Activated CD4-positive, alpha-beta T cell treated with anti-CD3 and anti-CD28 coated beads for 24 hours (primary cell): ENCODE measurements at regions not wholly inside any gene's neighbourhood (a gene's known extent, or its start where the extent isn't known, plus 50 kb on each side); places are given as distances from the start of the nearest gene placed in this dataset.

ENCODE experiments used
- DNase-seq, 2 donors: peaks; one replicate each; pipeline ENCODE4 v3.0.0-alpha.2; 2020; ENCODE audit warnings: low read depth in 2 of 2

DNA sequence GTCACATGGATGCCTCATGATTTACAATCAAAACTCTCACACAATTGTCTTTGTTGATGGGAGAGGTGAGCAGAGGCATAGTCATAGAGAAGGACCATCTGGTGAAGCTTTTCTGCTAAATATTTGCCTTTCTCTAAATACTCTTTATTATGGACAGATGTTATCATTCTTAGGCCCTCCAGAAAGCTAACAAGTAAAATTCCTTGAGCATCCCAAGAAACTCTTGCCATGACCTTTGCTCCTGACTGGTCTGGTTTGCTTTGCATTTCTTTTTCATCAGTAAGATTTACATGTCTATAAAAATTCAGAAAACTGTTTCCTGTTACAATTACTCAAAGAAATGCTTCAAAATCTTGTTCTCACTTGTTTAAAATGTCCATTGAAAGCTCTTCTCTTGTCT, 1336.6 kb upstream of the CDH8 start:
- no peak for DNase-seq

GRCh38 chr16:63372283-63372682, 1336.0 kb upstream of the CDH8 start:
- no peak for DNase-seq

GRCh38 chr16:63365649-63366304, 1329.5 kb upstream of the CDH8 start:
- DNase-seq, result no peak

DNA sequence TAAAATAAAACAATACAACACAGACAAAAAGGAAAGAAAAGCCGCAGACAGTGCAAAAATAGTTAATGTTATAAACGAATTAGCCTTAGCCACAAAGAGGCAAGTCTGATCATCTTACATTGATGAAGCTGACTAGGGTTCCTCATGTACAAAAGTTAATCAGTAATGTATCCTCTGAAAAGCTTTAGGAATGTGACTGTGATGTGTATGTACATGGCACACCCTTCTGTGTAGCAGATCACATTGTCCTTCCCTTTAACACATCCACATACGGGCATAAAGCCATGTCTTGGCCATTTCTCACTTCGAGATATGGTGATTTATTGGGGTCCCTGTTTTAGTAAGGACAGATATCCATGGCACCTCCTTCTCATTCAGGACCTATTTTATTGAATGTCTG, 1327.5 kb upstream of the CDH8 start:
- no peak for DNase-seq

DNA sequence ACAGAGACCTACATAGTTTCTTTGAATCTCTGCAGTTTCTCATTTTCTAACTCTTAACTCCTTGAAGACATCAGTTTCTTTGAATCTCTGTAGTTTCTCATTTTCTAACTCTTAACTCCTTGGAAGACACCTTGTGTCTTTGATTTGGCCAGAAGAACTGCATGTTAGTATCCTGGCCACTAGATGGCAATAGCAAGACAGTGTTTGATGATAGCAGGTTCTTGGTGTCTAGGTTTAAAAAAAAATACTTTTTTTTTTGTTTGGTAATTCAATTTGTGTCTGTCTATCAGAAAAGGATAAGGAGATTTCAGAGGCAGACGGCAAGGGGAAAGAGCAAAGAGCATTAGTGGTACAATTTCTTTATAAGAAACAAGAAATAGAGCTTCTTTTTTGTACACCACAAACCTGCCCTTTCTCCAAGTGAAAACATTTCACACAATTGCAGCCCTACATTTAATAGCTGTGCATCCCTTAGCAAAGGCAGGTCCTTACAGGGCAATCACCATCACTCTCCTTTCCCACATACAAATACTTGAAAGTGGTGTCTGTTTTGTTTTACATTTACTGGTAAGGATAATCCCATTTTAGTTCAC, 1324.9 kb upstream of the CDH8 start:
- DNase-seq, result no peak

DNA sequence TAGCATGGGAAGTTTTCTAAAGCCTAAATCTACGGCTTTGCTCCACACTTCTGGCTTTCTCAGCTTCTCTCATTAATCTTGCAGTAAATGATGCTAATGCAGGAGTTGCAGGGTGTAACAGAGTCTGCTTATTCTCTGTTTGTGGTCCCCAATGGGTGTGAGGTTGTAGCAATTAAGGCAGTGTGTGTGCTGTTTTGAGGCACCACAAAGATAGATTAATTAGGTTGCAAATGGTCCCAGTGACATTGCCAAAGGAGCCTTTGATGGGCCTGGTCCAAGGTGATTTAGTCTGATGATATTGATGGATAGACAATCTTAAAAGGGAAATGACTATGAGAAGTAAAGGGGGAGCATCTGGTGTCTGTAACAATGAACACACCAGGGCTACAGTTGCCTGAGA, 1313.7 kb upstream of the CDH8 start:
- no peak for DNase-seq

GRCh38 chr16:63346000-63346399, 1309.8 kb upstream of the CDH8 start:
- no peak for DNase-seq

DNA sequence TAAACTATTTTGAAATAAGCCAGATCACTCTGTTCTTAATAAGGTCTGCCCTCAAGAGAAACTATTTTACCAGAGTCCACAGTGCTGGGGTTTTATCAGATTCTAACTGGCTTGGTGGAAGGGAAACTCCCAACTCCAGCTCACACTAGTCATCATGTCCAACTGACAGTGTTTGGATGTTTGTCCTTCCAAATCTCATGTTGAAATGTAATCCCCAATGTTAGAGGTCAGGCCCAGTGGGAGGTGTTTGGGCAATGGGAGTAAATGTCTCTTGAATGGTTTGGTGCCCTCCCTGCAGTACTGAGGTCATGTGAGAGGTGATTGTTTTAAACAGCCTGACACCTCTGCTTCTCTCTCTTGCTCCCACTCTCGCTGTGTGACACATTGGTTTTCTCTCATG, 1301.0 kb upstream of the CDH8 start:
- no peak for DNase-seq

DNA sequence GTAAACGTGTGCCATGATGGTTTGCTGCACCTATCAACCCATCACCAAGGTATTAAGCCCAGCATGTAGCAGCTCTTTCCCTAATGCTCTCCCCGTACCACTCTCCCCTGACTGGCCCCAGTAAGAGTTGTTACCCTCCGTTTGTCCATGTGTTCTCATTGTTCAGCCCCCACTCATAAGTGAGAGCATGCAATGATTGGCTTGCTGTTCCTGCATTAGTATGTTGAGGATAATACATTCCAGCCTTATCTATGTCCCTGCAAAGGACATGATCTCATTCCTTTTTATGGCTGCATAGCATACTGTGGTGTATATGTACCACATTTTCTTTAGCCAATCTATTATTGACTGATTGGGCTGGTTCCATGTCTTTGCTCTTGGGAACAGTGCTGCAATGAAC, 1294.9 kb upstream of the CDH8 start:
- no peak for DNase-seq

- no peak for DNase-seq
These were observed 1290.6 kb upstream of the CDH8 start for GRCh38 chr16:63326736-63327339.

DNA sequence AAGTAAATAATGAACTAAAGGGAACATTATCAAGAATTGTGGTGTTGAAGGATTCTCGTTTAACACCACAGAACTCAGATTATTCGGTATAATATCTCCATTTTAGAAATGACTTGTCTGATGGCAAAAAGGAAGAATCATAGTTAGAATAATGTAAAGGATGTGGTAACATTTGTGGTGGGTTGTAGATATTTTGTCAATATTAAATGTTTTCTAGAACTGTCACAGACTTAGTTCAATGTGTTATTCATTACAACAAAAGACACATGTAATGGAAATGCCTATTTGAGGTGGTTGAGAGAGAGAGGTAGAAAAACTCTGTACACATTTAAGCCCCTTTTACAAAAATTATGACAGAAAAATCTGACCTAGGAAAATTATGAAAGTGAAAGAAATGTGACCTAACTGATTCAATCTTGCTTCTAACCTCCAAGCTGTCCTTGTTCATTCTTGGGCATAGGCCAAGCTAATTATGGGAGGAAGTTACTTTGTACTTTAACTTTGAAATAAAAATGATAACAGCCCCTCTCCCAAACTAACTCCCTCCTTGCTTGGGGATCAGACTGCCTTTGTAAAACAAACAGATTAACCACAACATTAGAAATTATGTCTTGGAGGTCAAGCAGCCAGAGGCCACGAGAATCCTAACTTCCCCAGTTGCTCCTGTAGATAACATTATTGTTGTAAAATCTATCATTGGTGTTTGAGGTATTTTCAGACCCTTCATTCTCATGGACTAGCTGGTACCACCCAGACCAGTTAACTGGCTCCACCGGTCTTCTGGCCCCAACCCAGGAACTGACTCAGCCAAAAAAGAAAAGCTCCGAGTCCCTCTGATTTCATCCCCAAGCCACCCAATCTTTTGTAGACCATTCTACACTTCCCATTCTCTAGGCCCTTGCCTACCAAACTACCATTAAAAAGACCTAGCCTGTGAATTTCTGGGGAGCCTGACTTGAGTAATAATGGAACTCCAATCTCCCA, 1287.8 kb upstream of the CDH8 start:
- no peak for DNase-seq

- DNase-seq, result no peak
These were observed 1286.8 kb upstream of the CDH8 start for GRCh38 chr16:63323055-63323454.

GRCh38 chr16:63315229-63315628, 1279.0 kb upstream of the CDH8 start:
- DNase-seq, result no peak

DNA sequence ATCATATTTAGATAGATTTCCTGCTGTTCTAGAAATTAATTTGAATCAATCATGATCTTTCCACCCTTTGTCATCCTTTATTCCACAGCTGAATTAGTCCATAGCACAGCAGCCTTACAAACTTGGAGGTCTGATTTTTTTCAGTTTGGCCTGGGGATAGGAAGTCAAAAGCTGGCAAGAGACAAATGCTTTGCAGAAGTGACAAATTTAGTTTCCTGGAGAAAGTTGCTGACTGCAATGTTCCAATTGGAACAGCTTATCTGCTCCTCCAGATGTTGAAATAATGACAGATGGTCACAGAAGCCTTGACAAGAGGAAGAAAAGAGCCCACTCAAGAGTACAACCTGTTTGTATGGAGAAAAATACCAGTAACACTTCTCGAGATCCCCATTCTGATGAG, 1276.1 kb upstream of the CDH8 start:
- DNase-seq, result no peak

DNA sequence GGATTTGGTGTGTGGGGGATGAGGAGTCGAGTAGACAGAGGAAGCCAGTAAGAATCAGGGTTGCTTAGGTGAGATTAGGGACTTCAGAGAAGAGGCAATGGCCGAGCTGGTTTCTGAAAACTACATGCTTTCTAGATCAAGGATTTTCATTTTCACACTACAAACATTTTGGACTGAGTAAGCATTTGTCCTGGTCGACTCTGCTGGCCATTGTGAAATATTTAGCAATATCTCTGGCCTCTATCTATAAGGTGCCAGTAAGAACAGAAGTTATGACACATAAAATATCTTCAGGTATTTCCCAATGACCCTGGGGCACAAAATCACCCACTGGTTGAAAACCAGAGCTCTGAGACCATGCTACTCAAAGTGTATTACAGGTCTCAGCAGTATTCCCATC, 1275.1 kb upstream of the CDH8 start:
- no peak for DNase-seq

DNA sequence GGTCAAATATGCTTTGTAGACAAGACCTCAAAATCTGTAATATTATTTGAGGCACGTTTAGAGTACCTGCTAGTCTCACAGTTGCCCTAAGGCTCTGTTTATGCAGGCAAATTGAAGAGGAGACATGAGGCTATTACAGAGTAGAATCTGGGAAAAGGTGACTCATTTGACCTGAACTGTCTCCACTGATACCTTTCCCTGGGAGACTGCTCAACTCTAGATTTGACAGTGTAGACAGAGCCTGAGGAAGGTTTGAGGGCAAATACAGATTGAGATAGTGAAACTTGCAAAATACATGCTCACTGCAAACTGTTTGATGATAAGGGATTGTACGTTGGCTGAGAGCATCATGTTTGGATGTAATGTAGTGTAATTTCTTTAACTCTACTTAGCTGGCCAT, 1266.6 kb upstream of the CDH8 start:
- DNase-seq, result no peak

- DNase-seq, result no peak
These were observed 1265.1 kb upstream of the CDH8 start for GRCh38 chr16:63301349-63301748.

GRCh38 chr16:63298993-63299392, 1262.8 kb upstream of the CDH8 start:
- no peak for DNase-seq

DNA sequence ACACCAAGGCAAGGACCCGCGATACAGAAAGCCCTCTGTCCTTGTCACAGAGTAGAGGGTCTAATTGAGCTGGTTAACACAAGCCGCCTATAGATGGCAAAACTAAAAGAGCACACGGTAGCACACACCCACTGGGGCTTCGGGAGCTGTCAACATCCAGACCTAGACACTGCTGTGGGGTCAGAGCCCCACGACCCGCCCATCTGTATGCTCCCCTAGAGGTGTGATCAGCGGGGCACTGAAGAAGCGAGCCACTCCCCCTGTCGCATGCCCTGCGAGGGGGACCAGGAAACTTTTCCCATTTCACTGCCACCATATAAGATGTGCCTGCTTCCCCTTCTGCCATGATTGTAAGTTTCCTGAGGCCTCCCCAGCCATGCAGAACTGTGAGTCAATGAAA, 1255.8 kb upstream of the CDH8 start:
- no peak for DNase-seq

- no peak for DNase-seq
These were observed 1253.7 kb upstream of the CDH8 start for GRCh38 chr16:63289834-63290460.

DNA sequence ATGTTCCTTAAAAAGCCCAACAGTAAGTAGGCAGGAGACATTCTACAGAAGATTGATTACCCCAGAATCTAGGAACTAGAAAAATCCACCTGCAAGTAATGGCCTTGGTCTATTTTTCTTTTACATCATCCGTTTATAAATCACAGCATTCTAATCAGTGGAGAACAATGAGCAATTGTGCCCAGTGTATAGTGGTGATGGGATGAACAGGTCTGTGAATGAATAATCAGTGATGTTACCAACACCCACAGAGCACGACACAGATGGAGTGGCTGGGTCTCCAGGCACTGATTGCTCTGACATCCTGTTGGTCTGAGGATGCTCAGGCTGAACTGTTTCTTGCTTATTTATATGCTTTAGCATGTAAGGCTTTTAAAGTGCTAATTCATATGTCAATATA, 1251.2 kb upstream of the CDH8 start:
- DNase-seq, result no peak

DNA sequence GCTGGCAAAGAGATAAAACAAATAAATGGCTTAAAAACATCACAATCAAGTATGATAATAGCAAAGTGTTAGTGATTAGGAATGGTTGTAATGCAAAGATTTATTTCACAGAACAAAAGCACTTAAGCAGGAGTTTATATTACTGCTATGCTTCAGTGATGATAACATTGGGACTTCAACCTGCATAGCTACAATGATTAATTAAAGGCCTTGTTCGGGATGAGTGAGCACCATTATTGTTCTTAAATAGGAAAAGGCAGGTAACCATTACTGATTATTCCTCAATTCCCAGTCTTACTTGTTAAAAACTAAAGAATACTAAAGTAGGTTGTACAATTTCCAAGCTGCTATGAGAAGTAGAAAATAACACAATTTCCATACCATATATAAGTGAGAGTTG, 1247.5 kb upstream of the CDH8 start:
- DNase-seq, result no peak
